ENCODE measurements at regions not wholly inside any gene's neighbourhood (a gene's known extent, or its start where the extent isn't known, plus 50 kb on each side); places are given as distances from the start of the nearest gene placed in this dataset.

DNA sequence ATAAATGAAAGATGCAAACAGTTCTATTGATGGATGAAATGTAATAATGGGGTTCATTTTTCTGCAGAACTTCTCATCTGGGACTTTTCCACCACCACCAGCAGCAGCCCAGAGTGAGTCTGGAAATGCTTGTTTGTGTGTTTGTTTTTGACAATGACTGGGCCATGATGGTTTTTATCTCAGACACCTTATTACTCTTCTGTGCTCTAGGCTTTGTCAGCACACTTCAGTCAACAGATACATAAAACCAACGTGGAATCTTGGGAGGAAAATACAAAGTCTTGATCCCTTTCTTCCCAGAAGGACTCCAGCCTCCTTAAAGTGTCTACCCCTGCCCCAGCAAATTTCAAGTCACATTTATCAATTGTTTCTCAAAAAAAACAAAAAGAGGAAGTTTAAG lies 134.0 kb downstream of the MREG start:
- TF ChIP-seq, protein P1, sequence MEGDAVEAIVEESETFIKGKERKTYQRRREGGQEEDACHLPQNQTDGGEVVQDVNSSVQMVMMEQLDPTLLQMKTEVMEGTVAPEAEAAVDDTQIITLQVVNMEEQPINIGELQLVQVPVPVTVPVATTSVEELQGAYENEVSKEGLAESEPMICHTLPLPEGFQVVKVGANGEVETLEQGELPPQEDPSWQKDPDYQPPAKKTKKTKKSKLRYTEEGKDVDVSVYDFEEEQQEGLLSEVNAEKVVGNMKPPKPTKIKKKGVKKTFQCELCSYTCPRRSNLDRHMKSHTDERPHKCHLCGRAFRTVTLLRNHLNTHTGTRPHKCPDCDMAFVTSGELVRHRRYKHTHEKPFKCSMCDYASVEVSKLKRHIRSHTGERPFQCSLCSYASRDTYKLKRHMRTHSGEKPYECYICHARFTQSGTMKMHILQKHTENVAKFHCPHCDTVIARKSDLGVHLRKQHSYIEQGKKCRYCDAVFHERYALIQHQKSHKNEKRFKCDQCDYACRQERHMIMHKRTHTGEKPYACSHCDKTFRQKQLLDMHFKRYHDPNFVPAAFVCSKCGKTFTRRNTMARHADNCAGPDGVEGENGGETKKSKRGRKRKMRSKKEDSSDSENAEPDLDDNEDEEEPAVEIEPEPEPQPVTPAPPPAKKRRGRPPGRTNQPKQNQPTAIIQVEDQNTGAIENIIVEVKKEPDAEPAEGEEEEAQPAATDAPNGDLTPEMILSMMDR (IDR thresholded peaks at IDR 0.05): no peak
- TF ChIP-seq POLR2A (IDR thresholded peaks at IDR 0.05): no peak

All from body of pancreas (tissue), 4 donors.